PC-9 (cell line): ENCODE measurements at regions not wholly inside any gene's neighbourhood (a gene's known extent, or its start where the extent isn't known, plus 50 kb on each side); places are given as distances from the start of the nearest gene placed in this dataset.
"Not testable (repeated sequence)": the region's sequence is repeated elsewhere in the genome, so short reads cannot be mapped to it uniquely, and the experiment has no call there.

Experiments used
- BruUV-seq: library from RNA; stranded (reverse); fragments of 400-500 nt; replicated peaks from 2 replicates; lab custom pipeline; 2021; lab: Mats Ljungman, UMichigan
- CTCF ChIA-PET: fragments of 300-600 bp; sonication (Branson Sonifier 250); formaldehyde crosslinking; loops from one replicate; lab custom pipeline; 2022; ENCODE audit warnings: antibody characterized with exemption; lab: Charles Lee
- POLR2A ChIA-PET: fragments of 300-600 bp; sonication (Branson Sonifier 250); formaldehyde crosslinking; loops from one replicate; lab custom pipeline; 2022; ENCODE audit warnings: antibody characterized with exemption; ENCODE audit not compliant: unreplicated experiment; lab: Charles Lee
- DNase-seq, 2 experiments: peaks; one replicate each; pipeline versions ENCODE4 v3.0.0 to v3.0.0-alpha.2; 2015 to 2022; ENCODE audit warnings: mixed read lengths in 1 of 2
- H2AFZ ChIP-seq: fragments of 200-600 bp; sonication (generic); 2 replicates; pipeline ENCODE4 v1.8.1; 2017; ENCODE audit warnings: antibody characterized with exemption
- H3F3A ChIP-seq: fragments of 200-600 bp; sonication (generic); 2 replicates; pipeline ENCODE4 v1.8.1; 2017; ENCODE audit warnings: antibody characterized with exemption, mild to moderate bottlenecking, low read depth; ENCODE audit not compliant: insufficient read depth
- H3K27ac ChIP-seq: fragments of 200-600 bp; sonication (generic); 2 replicates; pipeline ENCODE4 v1.6.1; 2016; ENCODE audit warnings: mixed run types
- H3K27me3 ChIP-seq: fragments of 200-600 bp; sonication (generic); 2 replicates; pipeline ENCODE4 v1.6.1; 2016; ENCODE audit warnings: low read depth, mixed run types; ENCODE audit not compliant: insufficient read depth
- H3K36me3 ChIP-seq: fragments of 200-600 bp; sonication (generic); 2 replicates; pipeline ENCODE4 v1.6.1; 2016; ENCODE audit warnings: low read depth, mixed run types
- H3K4me1 ChIP-seq: fragments of 200-600 bp; sonication (generic); replicated peaks from 2 replicates; pipeline ENCODE4 v1.6.1; 2016; ENCODE audit warnings: mixed run types; ENCODE audit not compliant: insufficient read depth
- H3K4me2 ChIP-seq: fragments of 200-600 bp; sonication (generic); 2 replicates; pipeline ENCODE4 v1.6.1; 2017; ENCODE audit warnings: mixed run types
- H3K4me3 ChIP-seq: fragments of 200-600 bp; sonication (generic); 2 replicates; pipeline ENCODE4 v1.6.1; 2016; ENCODE audit warnings: mixed run types
- H3K79me2 ChIP-seq: fragments of 200-600 bp; sonication (generic); 2 replicates; pipeline ENCODE4 v1.6.1; 2017; ENCODE audit warnings: low read depth, mixed run types
- H3K9me2 ChIP-seq: fragments of 200-600 bp; sonication (generic); 2 replicates; pipeline ENCODE4 v1.8.1; 2017; ENCODE audit warnings: mild to moderate bottlenecking; ENCODE audit not compliant: insufficient read depth
- H3K9me3 ChIP-seq: fragments of 200-600 bp; sonication (generic); 2 replicates; pipeline ENCODE4 v1.8.1; 2016; ENCODE audit warnings: low read depth; ENCODE audit not compliant: insufficient read depth
- H4K20me1 ChIP-seq: fragments of 200-600 bp; sonication (generic); 2 replicates; pipeline ENCODE4 v1.8.1; 2017; ENCODE audit not compliant: insufficient read depth
- EZH2 ChIP-seq: fragments of 200-600 bp; sonication (generic); IDR thresholded peaks from 2 replicates; pipeline ENCODE4 v1.8.0; 2017; ENCODE audit warnings: antibody characterized with exemption, low read depth
- intact Hi-C: fragments of 100-400 bp; cut with micrococcal nuclease; formaldehyde crosslinking; loops from one replicate; pipeline ENCODE4 v1.10.0; 2022; ENCODE audit not compliant: unreplicated experiment
- TF ChIP-seq, protein P1 (sequence below): fragments of 200-600 bp; sonication (generic); conservative IDR thresholded peaks from 2 replicates; pipeline ENCODE4 v1.6.1; 2017; ENCODE audit warnings: mixed run types, antibody characterized with exemption, mild to moderate bottlenecking, moderate library complexity

DNA sequence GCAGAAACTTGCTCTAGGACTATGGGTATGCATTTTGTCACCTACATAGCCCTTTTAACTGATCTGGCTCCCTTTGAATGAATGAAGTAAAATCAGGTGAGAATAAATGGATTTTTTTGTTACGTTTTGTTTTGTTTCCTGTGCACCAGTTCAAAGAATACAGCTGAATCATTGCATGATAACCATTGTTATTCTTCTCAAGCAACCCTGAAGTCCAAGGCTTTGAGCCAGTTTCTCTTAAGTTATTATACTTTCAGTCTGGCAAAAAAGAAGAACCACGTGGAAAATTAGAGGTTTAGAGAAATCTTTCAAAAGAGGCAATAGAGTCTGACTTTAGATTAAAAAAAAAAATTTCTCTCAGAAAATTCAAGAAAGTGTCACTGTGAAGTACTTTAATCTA, 398.6 kb upstream of the TECRL start:
- POLR2A ChIA-PET, result no interaction called here
- no peak for TF ChIP-seq EZH2
- TF ChIP-seq, protein P1, sequence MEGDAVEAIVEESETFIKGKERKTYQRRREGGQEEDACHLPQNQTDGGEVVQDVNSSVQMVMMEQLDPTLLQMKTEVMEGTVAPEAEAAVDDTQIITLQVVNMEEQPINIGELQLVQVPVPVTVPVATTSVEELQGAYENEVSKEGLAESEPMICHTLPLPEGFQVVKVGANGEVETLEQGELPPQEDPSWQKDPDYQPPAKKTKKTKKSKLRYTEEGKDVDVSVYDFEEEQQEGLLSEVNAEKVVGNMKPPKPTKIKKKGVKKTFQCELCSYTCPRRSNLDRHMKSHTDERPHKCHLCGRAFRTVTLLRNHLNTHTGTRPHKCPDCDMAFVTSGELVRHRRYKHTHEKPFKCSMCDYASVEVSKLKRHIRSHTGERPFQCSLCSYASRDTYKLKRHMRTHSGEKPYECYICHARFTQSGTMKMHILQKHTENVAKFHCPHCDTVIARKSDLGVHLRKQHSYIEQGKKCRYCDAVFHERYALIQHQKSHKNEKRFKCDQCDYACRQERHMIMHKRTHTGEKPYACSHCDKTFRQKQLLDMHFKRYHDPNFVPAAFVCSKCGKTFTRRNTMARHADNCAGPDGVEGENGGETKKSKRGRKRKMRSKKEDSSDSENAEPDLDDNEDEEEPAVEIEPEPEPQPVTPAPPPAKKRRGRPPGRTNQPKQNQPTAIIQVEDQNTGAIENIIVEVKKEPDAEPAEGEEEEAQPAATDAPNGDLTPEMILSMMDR, result no peak
- Histone ChIP-seq H3K9me3 (no peaks in the 10 kb centered on the region), H3K4me1 (no peaks in the 10 kb centered on the region), H3K9me2 (no peaks in the 10 kb centered on the region), H3K36me3 (no peaks in the 10 kb centered on the region), H4K20me1 (no peaks in the 10 kb centered on the region), H3K27ac (no peak overlapping the region), H3K27me3 (no peaks in the 10 kb centered on the region), H3F3A (no peaks in the 10 kb centered on the region), H3K4me2 (no peak overlapping the region), H3K79me2 (no peaks in the 10 kb centered on the region), H3K4me3 (no peak overlapping the region), H2AFZ (no peak overlapping the region)
- intact Hi-C loops, result no loop called here
- DNase-seq, result no peak
- CTCF ChIA-PET, result no interaction called here
- no TSS peak for BruUV-seq

DNA sequence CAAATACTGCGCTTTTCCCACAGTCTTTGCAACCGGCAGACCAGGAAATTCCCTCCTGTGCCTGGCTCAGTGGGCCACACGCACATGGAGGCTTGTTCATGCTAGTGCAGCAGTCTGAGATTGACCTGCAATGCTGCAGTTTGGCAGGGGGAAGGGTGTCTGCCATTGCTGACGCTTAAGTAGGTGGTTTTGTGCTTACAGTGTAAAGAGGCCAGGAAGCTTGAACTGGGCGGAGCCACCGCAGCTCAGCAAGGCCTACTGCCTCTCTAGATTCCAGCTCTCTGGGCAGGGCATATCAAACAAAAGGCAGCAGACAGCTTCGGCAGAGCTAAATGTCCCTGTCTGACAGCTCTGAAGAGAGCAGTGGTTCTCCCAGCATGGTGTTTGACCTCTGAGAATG, 390.5 kb upstream of the TECRL start:
- Histone ChIP-seq H3K27me3 (no peaks in the 10 kb centered on the region), H3K9me3 (no peaks in the 10 kb centered on the region), H3F3A (no peaks in the 10 kb centered on the region), H3K9me2 (no peaks in the 10 kb centered on the region), H3K4me1 (no peaks in the 10 kb centered on the region), H3K4me3 (no peak overlapping the region), H3K79me2 (no peaks in the 10 kb centered on the region), H3K27ac (no peak overlapping the region), H3K36me3 (no peaks in the 10 kb centered on the region), H2AFZ (no peak overlapping the region), H3K4me2 (no peak overlapping the region), H4K20me1 (no peaks in the 10 kb centered on the region)
- intact Hi-C loops, result no loop called here
- no peak for TF ChIP-seq EZH2
- TF ChIP-seq, protein P1, result no peak
- DNase-seq, result no peak
- POLR2A ChIA-PET, result no interaction called here
- BruUV-seq, result no TSS peak
- CTCF ChIA-PET, result no interaction called here

DNA sequence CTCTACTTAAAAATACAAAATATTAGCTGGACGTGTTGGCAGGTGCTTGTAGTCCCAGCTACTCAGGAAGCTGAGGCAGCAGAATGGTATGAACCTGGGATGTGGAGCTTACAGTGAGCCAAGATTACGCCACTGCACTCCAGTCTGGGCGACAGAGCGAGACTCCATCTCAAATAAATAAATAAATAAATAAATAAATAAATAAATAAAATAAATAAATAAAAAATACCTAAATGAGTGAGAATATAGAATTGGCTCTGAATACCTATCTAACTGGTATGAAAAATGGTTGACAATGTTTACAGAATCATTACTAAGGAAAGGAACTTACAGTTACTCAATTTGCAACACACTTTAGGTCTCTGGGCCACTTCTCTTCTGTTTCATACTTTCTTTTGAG, 389.6 kb upstream of the TECRL start:
- H3F3A ChIP-seq, H3K4me1 ChIP-seq, BruUV-seq, H3K4me2 ChIP-seq, H3K4me3 ChIP-seq, H2AFZ ChIP-seq, H3K27me3 ChIP-seq, H4K20me1 ChIP-seq, POLR2A ChIA-PET, H3K27ac ChIP-seq, H3K9me2 ChIP-seq, DNase-seq, H3K36me3 ChIP-seq, intact Hi-C loops, CTCF ChIA-PET, H3K79me2 ChIP-seq, H3K9me3 ChIP-seq: not testable (repeated sequence)

DNA sequence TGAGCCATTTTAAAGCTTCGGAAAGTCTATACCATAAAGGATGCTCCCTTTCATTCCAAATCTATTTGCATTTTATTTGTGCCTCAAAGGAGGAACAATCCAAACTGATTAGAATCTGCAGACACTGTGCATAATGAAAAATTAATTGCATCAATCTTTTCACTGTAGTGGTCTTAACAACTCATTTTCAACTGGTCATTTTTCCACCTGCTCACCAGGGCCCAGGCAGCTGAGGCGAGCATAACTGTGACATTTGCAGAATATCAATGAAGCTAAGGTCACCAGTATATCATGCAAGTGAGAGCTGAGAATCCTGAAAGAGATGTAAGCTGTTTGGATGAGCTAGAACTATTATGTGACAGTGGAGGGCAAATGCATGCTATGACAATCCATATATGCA, 387.3 kb upstream of the TECRL start:
- Histone ChIP-seq H2AFZ (no peak overlapping the region), H3F3A (no peaks in the 10 kb centered on the region), H3K9me3 (no peaks in the 10 kb centered on the region), H3K4me3 (no peak overlapping the region), H3K4me1 (no peaks in the 10 kb centered on the region), H3K27me3 (no peaks in the 10 kb centered on the region), H3K9me2 (no peaks in the 10 kb centered on the region), H3K79me2 (no peaks in the 10 kb centered on the region), H3K27ac (no peak overlapping the region), H4K20me1 (no peaks in the 10 kb centered on the region), H3K4me2 (no peak overlapping the region), H3K36me3 (no peaks in the 10 kb centered on the region)
- no peak for DNase-seq
- ChIA-PET POLR2A (no interaction called here), CTCF (no interaction called here)
- no TSS peak for BruUV-seq
- intact Hi-C loops, result no loop called here
- TF ChIP-seq, protein P1, result no peak
- TF ChIP-seq EZH2, result no peak
